ENCODE measurements at regions not wholly inside any gene's neighbourhood (a gene's known extent, or its start where the extent isn't known, plus 50 kb on each side); places are given as distances from the start of the nearest gene placed in this dataset.

DNA sequence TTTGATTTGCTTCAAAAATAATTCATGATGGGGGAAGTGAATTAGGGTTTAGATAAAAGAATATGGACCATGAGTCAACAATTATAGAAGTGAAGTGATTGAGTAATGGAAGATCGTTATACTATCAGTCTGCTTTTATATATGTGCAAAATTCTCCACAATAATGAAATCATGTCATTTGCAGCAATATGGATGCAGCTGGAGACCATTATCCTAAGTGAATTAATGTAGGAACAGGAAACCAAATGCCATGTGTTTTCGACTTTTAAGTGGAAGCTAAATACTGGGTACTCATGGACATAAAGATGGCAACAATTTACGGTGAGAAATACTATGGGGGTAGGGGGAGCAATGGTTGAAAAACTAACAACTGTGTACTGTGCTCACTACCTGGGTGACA is 144.7 kb upstream of the SRD5A2 start:
- TF ChIP-seq, protein P1, sequence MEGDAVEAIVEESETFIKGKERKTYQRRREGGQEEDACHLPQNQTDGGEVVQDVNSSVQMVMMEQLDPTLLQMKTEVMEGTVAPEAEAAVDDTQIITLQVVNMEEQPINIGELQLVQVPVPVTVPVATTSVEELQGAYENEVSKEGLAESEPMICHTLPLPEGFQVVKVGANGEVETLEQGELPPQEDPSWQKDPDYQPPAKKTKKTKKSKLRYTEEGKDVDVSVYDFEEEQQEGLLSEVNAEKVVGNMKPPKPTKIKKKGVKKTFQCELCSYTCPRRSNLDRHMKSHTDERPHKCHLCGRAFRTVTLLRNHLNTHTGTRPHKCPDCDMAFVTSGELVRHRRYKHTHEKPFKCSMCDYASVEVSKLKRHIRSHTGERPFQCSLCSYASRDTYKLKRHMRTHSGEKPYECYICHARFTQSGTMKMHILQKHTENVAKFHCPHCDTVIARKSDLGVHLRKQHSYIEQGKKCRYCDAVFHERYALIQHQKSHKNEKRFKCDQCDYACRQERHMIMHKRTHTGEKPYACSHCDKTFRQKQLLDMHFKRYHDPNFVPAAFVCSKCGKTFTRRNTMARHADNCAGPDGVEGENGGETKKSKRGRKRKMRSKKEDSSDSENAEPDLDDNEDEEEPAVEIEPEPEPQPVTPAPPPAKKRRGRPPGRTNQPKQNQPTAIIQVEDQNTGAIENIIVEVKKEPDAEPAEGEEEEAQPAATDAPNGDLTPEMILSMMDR (conservative IDR thresholded peaks at IDR 0.05): no peak
- TF ChIP-seq ZFX (IDR thresholded peaks at IDR 0.05): no peak

Data from C4-2B (cell line).